ENCODE measurements at regions not wholly inside any gene's neighbourhood (a gene's known extent, or its start where the extent isn't known, plus 50 kb on each side); places are given as distances from the start of the nearest gene placed in this dataset.

GRCh38 chr5:178786417-178786816 is 56.0 kb upstream of the ZNF354A start:
- H3K27ac Mint-ChIP-seq (ENCODE audit: unreplicated experiment): no peak overlapping the region
- peaks cover 4% of the 10 kb centered on the region for H3K36me3 Mint-ChIP-seq (ENCODE audit: unreplicated experiment)
- H3K27me3 Mint-ChIP-seq (ENCODE audit: unreplicated experiment): peaks cover 2% of the 10 kb centered on the region
- TF ChIP-seq CTCF (IDR thresholded peaks at IDR 0.05; ENCODE audit: partially characterized antibody, unreplicated experiment): no peak
- no peak for DNase-seq
- no peak overlapping the region for H3K4me3 Mint-ChIP-seq (ENCODE audit: unreplicated experiment)
- peaks cover 1% of the 10 kb centered on the region for H3K4me1 Mint-ChIP-seq (ENCODE audit: low read depth, unreplicated experiment)
- no peaks in the 10 kb centered on the region for H3K9me3 Mint-ChIP-seq (ENCODE audit: unreplicated experiment)

- H3K4me3 Mint-ChIP-seq (ENCODE audit: unreplicated experiment): no peak overlapping the region
- H3K36me3 Mint-ChIP-seq (ENCODE audit: unreplicated experiment): peaks cover 3% of the 10 kb centered on the region
- peaks cover 1% of the 10 kb centered on the region for H3K4me1 Mint-ChIP-seq (ENCODE audit: low read depth, unreplicated experiment)
- no peak for TF ChIP-seq CTCF (IDR thresholded peaks at IDR 0.05; ENCODE audit: partially characterized antibody, unreplicated experiment)
- peaks cover 2% of the 10 kb centered on the region for H3K27me3 Mint-ChIP-seq (ENCODE audit: unreplicated experiment)
- no peak for DNase-seq
- H3K9me3 Mint-ChIP-seq (ENCODE audit: unreplicated experiment): no peaks in the 10 kb centered on the region
- H3K27ac Mint-ChIP-seq (ENCODE audit: unreplicated experiment): no peak overlapping the region
These were observed 55.5 kb upstream of the ZNF354A start for GRCh38 chr5:178785999-178786398.

- peaks cover 1% of the 10 kb centered on the region for H3K4me1 Mint-ChIP-seq (ENCODE audit: low read depth, unreplicated experiment)
- no peak for DNase-seq
- no peak for TF ChIP-seq CTCF (IDR thresholded peaks at IDR 0.05; ENCODE audit: partially characterized antibody, unreplicated experiment)
- H3K27ac Mint-ChIP-seq (ENCODE audit: unreplicated experiment): no peak overlapping the region
- H3K4me3 Mint-ChIP-seq (ENCODE audit: unreplicated experiment): no peak overlapping the region
- H3K9me3 Mint-ChIP-seq (ENCODE audit: unreplicated experiment): no peaks in the 10 kb centered on the region
- no peaks in the 10 kb centered on the region for H3K36me3 Mint-ChIP-seq (ENCODE audit: unreplicated experiment)
- no peaks in the 10 kb centered on the region for H3K27me3 Mint-ChIP-seq (ENCODE audit: unreplicated experiment)
These were observed 53.9 kb upstream of the ZNF354A start for GRCh38 chr5:178784391-178784790.

- TF ChIP-seq CTCF (IDR thresholded peaks at IDR 0.05; ENCODE audit: partially characterized antibody, unreplicated experiment): no peak
- Mint-ChIP-seq H3K4me3 (ENCODE audit: unreplicated experiment) (no peak overlapping the region), H3K4me1 (ENCODE audit: low read depth, unreplicated experiment) (peaks cover 1% of the 10 kb centered on the region), H3K36me3 (ENCODE audit: unreplicated experiment) (no peaks in the 10 kb centered on the region), H3K27me3 (ENCODE audit: unreplicated experiment) (no peaks in the 10 kb centered on the region), H3K27ac (ENCODE audit: unreplicated experiment) (no peak overlapping the region), H3K9me3 (ENCODE audit: unreplicated experiment) (peaks cover 2% of the 10 kb centered on the region)
- DNase-seq: no peak
These were observed 51.5 kb upstream of the ZNF354A start for GRCh38 chr5:178781936-178782335.

- Mint-ChIP-seq H3K4me3 (ENCODE audit: unreplicated experiment) (no peak overlapping the region), H3K36me3 (ENCODE audit: unreplicated experiment) (no peaks in the 10 kb centered on the region), H3K27ac (ENCODE audit: unreplicated experiment) (no peak overlapping the region), H3K27me3 (ENCODE audit: unreplicated experiment) (no peaks in the 10 kb centered on the region), H3K4me1 (ENCODE audit: low read depth, unreplicated experiment) (peaks cover 1% of the 10 kb centered on the region), H3K9me3 (ENCODE audit: unreplicated experiment) (peaks cover 2% of the 10 kb centered on the region)
- TF ChIP-seq CTCF (IDR thresholded peaks at IDR 0.05; ENCODE audit: partially characterized antibody, unreplicated experiment): no peak
- DNase-seq: no peak
These were observed 50.4 kb upstream of the ZNF354A start for GRCh38 chr5:178780581-178781498.
